NCI-H2171 treated with DMSO at 0.1 percent for 48 hours (cell line): ENCODE measurements at regions not wholly inside any gene's neighbourhood (a gene's known extent, or its start where the extent isn't known, plus 50 kb on each side); places are given as distances from the start of the nearest gene placed in this dataset.

Experiments
- DNase-seq: peaks from one replicate; lab custom pipeline; 2025; lab: John Stamatoyannopoulos, UW

GRCh38 chr1:50292276-50292675 is 131.0 kb downstream of the DMRTA2 start:
- DNase-seq = no peak

- DNase-seq = no peak
These were observed 133.7 kb downstream of the DMRTA2 start for GRCh38 chr1:50289495-50289894.

- DNase-seq = no peak
These were observed 137.2 kb downstream of the DMRTA2 start for GRCh38 chr1:50285994-50286393.

- DNase-seq = peak; percentile 68
These were observed 143.5 kb downstream of the DMRTA2 start for GRCh38 chr1:50279622-50280330.

- DNase-seq = no peak
These were observed 144.3 kb downstream of the DMRTA2 start for GRCh38 chr1:50278961-50279360.

- DNase-seq = no peak
These were observed 144.8 kb downstream of the DMRTA2 start for GRCh38 chr1:50278410-50278809.

GRCh38 chr1:50275566-50275965 is 147.7 kb downstream of the DMRTA2 start:
- DNase-seq = peak; percentile 90

- peak; percentile 94 for DNase-seq
These were observed 150.3 kb downstream of the DMRTA2 start for GRCh38 chr1:50272912-50273311.

- peak; percentile 7 for DNase-seq
These were observed 151.2 kb downstream of the DMRTA2 start for GRCh38 chr1:50271968-50272578.

GRCh38 chr1:50271337-50271736 is 151.9 kb downstream of the DMRTA2 start:
- DNase-seq = peak; percentile 26

GRCh38 chr1:50270926-50271325 is 152.3 kb downstream of the DMRTA2 start:
- DNase-seq = no peak

- DNase-seq = no peak
These were observed 155.2 kb downstream of the DMRTA2 start for GRCh38 chr1:50268049-50268448.

- DNase-seq = no peak
These were observed 156.7 kb downstream of the DMRTA2 start for GRCh38 chr1:50266509-50266908.

GRCh38 chr1:50265790-50266314 is 157.1 kb downstream of the ELAVL4 start:
- DNase-seq = no peak

GRCh38 chr1:50264590-50264989 is 155.9 kb downstream of the ELAVL4 start:
- DNase-seq = no peak

GRCh38 chr1:50262436-50262835 is 153.7 kb downstream of the ELAVL4 start:
- DNase-seq = no peak

GRCh38 chr1:50261951-50262350 is 153.2 kb downstream of the ELAVL4 start:
- no peak for DNase-seq

- DNase-seq = no peak
These were observed 149.4 kb downstream of the ELAVL4 start for GRCh38 chr1:50257940-50258685.

- DNase-seq = no peak
These were observed 148.3 kb downstream of the ELAVL4 start for GRCh38 chr1:50257029-50257428.
